ENCODE measurements at regions not wholly inside any gene's neighbourhood (a gene's known extent, or its start where the extent isn't known, plus 50 kb on each side); places are given as distances from the start of the nearest gene placed in this dataset.
A peak's percentile ranks its signal among the peaks of the same experiment; 100 is the strongest.

- Histone ChIP-seq H3K9ac (ENCODE audit: low read length) (no peak overlapping the region), H3K9me2 (ENCODE audit: low read depth, low read length) (no peaks in the 10 kb centered on the region), H4K20me1 (ENCODE audit: insufficient read depth, low read length) (no peaks in the 10 kb centered on the region), H3K4me2 (ENCODE audit: low read length) (no peak overlapping the region), H3K9me3 (ENCODE audit: low read length) (peaks cover 11% of the 10 kb centered on the region; the same call in 1 of the 2 replicates), H3K4me1 (ENCODE audit: insufficient read depth, low read length, severe bottlenecking) (no peaks in the 10 kb centered on the region), H3K36me3 (ENCODE audit: insufficient read depth, low read length) (no peaks in the 10 kb centered on the region), H3F3A (ENCODE audit: insufficient read depth, low read length) (no peaks in the 10 kb centered on the region), H3K27ac (ENCODE audit: low read depth, low read length, poor library complexity, severe bottlenecking) (no peak overlapping the region), H3K4me3 (ENCODE audit: low read depth, low read length, poor library complexity, severe bottlenecking) (no peak overlapping the region), H3K79me2 (ENCODE audit: insufficient read depth, low read length) (no peaks in the 10 kb centered on the region), H2AFZ (ENCODE audit: low read length) (no peak overlapping the region), H3K27me3 (ENCODE audit: insufficient read depth, low read length) (peaks cover 4% of the 10 kb centered on the region; the same call in 1 of the 2 replicates)
- no peak for TF ChIP-seq EZH2 (IDR thresholded peaks at IDR 0.05; ENCODE audit: borderline replicate concordance, low read length)
- TF ChIP-seq, protein P1, sequence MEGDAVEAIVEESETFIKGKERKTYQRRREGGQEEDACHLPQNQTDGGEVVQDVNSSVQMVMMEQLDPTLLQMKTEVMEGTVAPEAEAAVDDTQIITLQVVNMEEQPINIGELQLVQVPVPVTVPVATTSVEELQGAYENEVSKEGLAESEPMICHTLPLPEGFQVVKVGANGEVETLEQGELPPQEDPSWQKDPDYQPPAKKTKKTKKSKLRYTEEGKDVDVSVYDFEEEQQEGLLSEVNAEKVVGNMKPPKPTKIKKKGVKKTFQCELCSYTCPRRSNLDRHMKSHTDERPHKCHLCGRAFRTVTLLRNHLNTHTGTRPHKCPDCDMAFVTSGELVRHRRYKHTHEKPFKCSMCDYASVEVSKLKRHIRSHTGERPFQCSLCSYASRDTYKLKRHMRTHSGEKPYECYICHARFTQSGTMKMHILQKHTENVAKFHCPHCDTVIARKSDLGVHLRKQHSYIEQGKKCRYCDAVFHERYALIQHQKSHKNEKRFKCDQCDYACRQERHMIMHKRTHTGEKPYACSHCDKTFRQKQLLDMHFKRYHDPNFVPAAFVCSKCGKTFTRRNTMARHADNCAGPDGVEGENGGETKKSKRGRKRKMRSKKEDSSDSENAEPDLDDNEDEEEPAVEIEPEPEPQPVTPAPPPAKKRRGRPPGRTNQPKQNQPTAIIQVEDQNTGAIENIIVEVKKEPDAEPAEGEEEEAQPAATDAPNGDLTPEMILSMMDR (IDR thresholded peaks at IDR 0.05; ENCODE audit: low read length), result no peak
Observed at GRCh38 chr15:66922608-66923007, 142.8 kb upstream of the SMAD3 start.

DNA sequence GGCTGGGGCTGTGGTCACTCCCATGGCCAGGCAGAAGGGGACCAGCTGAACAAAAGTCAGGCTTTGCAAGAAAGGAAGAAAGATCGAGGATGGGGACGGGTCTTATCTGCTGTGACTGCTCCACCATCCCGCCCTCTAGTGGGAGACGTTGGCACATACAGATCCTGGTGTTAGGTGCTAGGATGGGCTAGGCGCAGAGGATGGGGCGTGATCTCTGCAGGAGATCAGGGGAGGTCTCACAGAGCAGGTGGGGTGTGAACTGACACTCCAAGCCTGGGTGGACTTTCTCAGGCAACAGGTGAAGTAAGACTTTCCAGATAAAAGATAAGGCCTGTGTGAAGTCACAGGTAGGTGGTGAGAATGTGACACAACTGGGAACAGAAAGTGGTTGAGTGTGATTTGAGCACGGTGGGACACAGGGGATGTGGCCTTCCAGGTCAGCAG lies 141.9 kb upstream of the SMAD3 start:
- Histone ChIP-seq H3K9ac (ENCODE audit: low read length) (no peak overlapping the region), H3F3A (ENCODE audit: insufficient read depth, low read length) (no peaks in the 10 kb centered on the region), H3K4me1 (ENCODE audit: insufficient read depth, low read length, severe bottlenecking) (no peaks in the 10 kb centered on the region), H3K79me2 (ENCODE audit: insufficient read depth, low read length) (no peaks in the 10 kb centered on the region), H3K9me3 (ENCODE audit: low read length) (0 out of 2 replicates have a peak, but pooled peaks cover 5% of the 10 kb centered on the region), H3K4me2 (ENCODE audit: low read length) (no peak overlapping the region), H3K36me3 (ENCODE audit: insufficient read depth, low read length) (no peaks in the 10 kb centered on the region), H3K9me2 (ENCODE audit: low read depth, low read length) (no peaks in the 10 kb centered on the region), H3K27me3 (ENCODE audit: insufficient read depth, low read length) (peaks cover 4% of the 10 kb centered on the region; the same call in 1 of the 2 replicates), H3K4me3 (ENCODE audit: low read depth, low read length, poor library complexity, severe bottlenecking) (no peak overlapping the region), H4K20me1 (ENCODE audit: insufficient read depth, low read length) (no peaks in the 10 kb centered on the region), H3K27ac (ENCODE audit: low read depth, low read length, poor library complexity, severe bottlenecking) (no peak overlapping the region), H2AFZ (ENCODE audit: low read length) (no peak overlapping the region)
- TF ChIP-seq, protein P1 (IDR thresholded peaks at IDR 0.05; ENCODE audit: low read length), result peak; percentile 76
- TF ChIP-seq EZH2 (IDR thresholded peaks at IDR 0.05; ENCODE audit: borderline replicate concordance, low read length), result no peak

DNA sequence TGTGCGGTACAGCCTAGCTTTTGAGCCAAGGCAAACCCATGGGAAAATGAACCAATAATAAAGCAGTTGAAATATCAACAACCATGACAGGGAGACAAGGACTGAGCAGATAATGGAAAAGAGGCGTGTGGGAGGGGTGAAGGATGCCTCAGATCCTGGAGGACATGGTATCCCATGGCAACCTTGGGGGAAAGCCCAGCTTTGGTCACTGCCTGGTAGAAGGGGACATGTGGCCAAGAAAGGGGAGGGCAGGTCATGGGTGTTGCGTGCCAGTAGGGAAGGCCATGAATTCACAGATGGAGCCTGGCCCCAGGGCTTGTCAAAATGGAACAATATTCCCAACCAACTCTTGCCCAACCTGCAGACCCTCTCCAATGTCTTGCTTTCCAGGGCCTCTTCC lies 140.5 kb upstream of the SMAD3 start:
- TF ChIP-seq, protein P1 (IDR thresholded peaks at IDR 0.05; ENCODE audit: low read length), result no peak
- TF ChIP-seq EZH2 (IDR thresholded peaks at IDR 0.05; ENCODE audit: borderline replicate concordance, low read length), result no peak
- H3K4me1 ChIP-seq (ENCODE audit: insufficient read depth, low read length, severe bottlenecking), result no peaks in the 10 kb centered on the region
- H3K27ac ChIP-seq (ENCODE audit: low read depth, low read length, poor library complexity, severe bottlenecking), result no peak overlapping the region
- no peak overlapping the region for H3K4me2 ChIP-seq (ENCODE audit: low read length)
- no peaks in the 10 kb centered on the region for H3K79me2 ChIP-seq (ENCODE audit: insufficient read depth, low read length)
- H3K27me3 ChIP-seq (ENCODE audit: insufficient read depth, low read length), result peaks cover 4% of the 10 kb centered on the region; the same call in 1 of the 2 replicates
- H2AFZ ChIP-seq (ENCODE audit: low read length), result no peak overlapping the region
- no peaks in the 10 kb centered on the region for H3K9me2 ChIP-seq (ENCODE audit: low read depth, low read length)
- no peaks in the 10 kb centered on the region for H3K36me3 ChIP-seq (ENCODE audit: insufficient read depth, low read length)
- H3K9ac ChIP-seq (ENCODE audit: low read length), result no peak overlapping the region
- H3K4me3 ChIP-seq (ENCODE audit: low read depth, low read length, poor library complexity, severe bottlenecking), result no peak overlapping the region
- H3F3A ChIP-seq (ENCODE audit: insufficient read depth, low read length), result no peaks in the 10 kb centered on the region
- 0 out of 2 replicates have a peak, but pooled peaks cover 5% of the 10 kb centered on the region for H3K9me3 ChIP-seq (ENCODE audit: low read length)
- H4K20me1 ChIP-seq (ENCODE audit: insufficient read depth, low read length), result no peaks in the 10 kb centered on the region
